ENCODE measurements at regions not wholly inside any gene's neighbourhood (a gene's known extent, or its start where the extent isn't known, plus 50 kb on each side); places are given as distances from the start of the nearest gene placed in this dataset.

GRCh38 chr9:99447951-99448350 lies 225.9 kb downstream of the SEC61B start:
- no peak for TF ChIP-seq POLR2A (IDR thresholded peaks at IDR 0.05)
- no peak for TF ChIP-seq CTCF (IDR thresholded peaks at IDR 0.05)

Data from thyroid gland (tissue), 4 donors.